ENCODE measurements at regions not wholly inside any gene's neighbourhood (a gene's known extent, or its start where the extent isn't known, plus 50 kb on each side); places are given as distances from the start of the nearest gene placed in this dataset.

GRCh38 chr4:81564025-81564424, 92.3 kb upstream of the RASGEF1B start:
- Histone ChIP-seq H3K27ac (ENCODE audit: control insufficient read depth, insufficient read depth) (no peak overlapping the region), H3K9me3 (replicated peaks; ENCODE audit: control insufficient read depth, insufficient read depth, low read length) (no peaks in the 10 kb centered on the region), H2AFZ (ENCODE audit: control insufficient read depth, low read depth, low read length) (no peak overlapping the region), H3K4me2 (ENCODE audit: control insufficient read depth, insufficient read depth) (no peak overlapping the region), H3K4me3 (no peak overlapping the region), H3K36me3 (ENCODE audit: control insufficient read depth in 2 of 2, insufficient read depth in 2 of 2, low read length in 1 of 2) (no peaks in the 10 kb centered on the region), H3K27me3 (replicated peaks in 1 of 2; ENCODE audit: control insufficient read depth in 2 of 2, insufficient read depth in 2 of 2, low read length in 1 of 2) (no peaks in the 10 kb centered on the region), H4K20me1 (ENCODE audit: control insufficient read depth, insufficient read depth) (no peaks in the 10 kb centered on the region), H3K4me1 (ENCODE audit: control insufficient read depth, insufficient read depth, low read length) (peaks cover 28% of the 10 kb centered on the region), H3K9ac (ENCODE audit: control insufficient read depth, insufficient read depth, low read length) (no peak overlapping the region), H3K79me2 (ENCODE audit: control insufficient read depth, insufficient read depth, low read length) (no peaks in the 10 kb centered on the region)
- ATAC-seq (no peak), DNase-seq (ENCODE audit: low read depth, low spot score) (no peak), FAIRE-seq (no peak)
- CTCF ChIA-PET = no interaction called here
- intact Hi-C loops (cut with micrococcal nuclease; ENCODE audit: unreplicated experiment) = loop anchor here (5.0 kb wide), 1 partner anchor 57 kb away; no protein-coding TSS in a partner anchor
- BruUV-seq (replicated peaks) = no TSS peak
- SMC1A ChIA-PET (ENCODE audit: uncharacterized antibody, unreplicated experiment) = interaction anchor here (0.8 to 2.2 kb wide), 3 partner anchors 8 to 154 kb away, joined by 3 to 7 read pairs (median 4); no protein-coding TSS in a partner anchor
- POLR2A ChIA-PET = interaction anchor here (0.6 kb wide), 1 partner anchor 375 kb away, joined by 4 read pairs; no protein-coding TSS in a partner anchor
- TF ChIP-seq ZZZ3 (IDR thresholded peaks at IDR 0.05; ENCODE audit: control insufficient read depth, insufficient read length, low read depth) = no peak
- no peak for TF ChIP-seq NR2F1 (conservative IDR thresholded peaks at IDR 0.05)
- TF ChIP-seq POLR2AphosphoS5 (IDR thresholded peaks at IDR 0.05; ENCODE audit: low read length) = no peak
- TF ChIP-seq IRF5 (IDR thresholded peaks at IDR 0.05; ENCODE audit: borderline replicate concordance) = no peak
- no peak for TF ChIP-seq HCFC1 (IDR thresholded peaks at IDR 0.05; ENCODE audit: low read length)
- no peak for TF ChIP-seq ZBED1 (IDR thresholded peaks at IDR 0.05; ENCODE audit: borderline replicate concordance)
- no peak for TF ChIP-seq RB1 (IDR thresholded peaks at IDR 0.05; ENCODE audit: borderline replicate concordance)
- no peak for TF ChIP-seq ASH2L (IDR thresholded peaks at IDR 0.05; ENCODE audit: borderline replicate concordance, low read depth)
- TF ChIP-seq, protein P1, sequence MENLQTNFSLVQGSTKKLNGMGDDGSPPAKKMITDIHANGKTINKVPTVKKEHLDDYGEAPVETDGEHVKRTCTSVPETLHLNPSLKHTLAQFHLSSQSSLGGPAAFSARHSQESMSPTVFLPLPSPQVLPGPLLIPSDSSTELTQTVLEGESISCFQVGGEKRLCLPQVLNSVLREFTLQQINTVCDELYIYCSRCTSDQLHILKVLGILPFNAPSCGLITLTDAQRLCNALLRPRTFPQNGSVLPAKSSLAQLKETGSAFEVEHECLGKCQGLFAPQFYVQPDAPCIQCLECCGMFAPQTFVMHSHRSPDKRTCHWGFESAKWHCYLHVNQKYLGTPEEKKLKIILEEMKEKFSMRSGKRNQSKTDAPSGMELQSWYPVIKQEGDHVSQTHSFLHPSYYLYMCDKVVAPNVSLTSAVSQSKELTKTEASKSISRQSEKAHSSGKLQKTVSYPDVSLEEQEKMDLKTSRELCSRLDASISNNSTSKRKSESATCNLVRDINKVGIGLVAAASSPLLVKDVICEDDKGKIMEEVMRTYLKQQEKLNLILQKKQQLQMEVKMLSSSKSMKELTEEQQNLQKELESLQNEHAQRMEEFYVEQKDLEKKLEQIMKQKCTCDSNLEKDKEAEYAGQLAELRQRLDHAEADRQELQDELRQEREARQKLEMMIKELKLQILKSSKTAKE (IDR thresholded peaks at IDR 0.05; ENCODE audit: low read depth, poor library complexity, severe bottlenecking) = no peak
- TF ChIP-seq GABPA (IDR thresholded peaks at IDR 0.05; ENCODE audit: low read depth) = no peak
- no peak for TF ChIP-seq SPI1 (IDR thresholded peaks at IDR 0.05; ENCODE audit: borderline replicate concordance, insufficient read depth, low read depth, low read length)
- in situ Hi-C loops (cut with MboI) = no loop called here
- 86% methylated on average over 3 of the region's 3 CpGs for WGBS (ENCODE audit: insufficient coverage, insufficient replicate concordance, low lambda C conversion rate, missing lambda C conversion rate)
- RAD21 ChIA-PET (ENCODE audit: unreplicated experiment) = no interaction called here

Data from GM12878 (cell line).